ENCODE measurements at regions not wholly inside any gene's neighbourhood (a gene's known extent, or its start where the extent isn't known, plus 50 kb on each side); places are given as distances from the start of the nearest gene placed in this dataset.

DNA sequence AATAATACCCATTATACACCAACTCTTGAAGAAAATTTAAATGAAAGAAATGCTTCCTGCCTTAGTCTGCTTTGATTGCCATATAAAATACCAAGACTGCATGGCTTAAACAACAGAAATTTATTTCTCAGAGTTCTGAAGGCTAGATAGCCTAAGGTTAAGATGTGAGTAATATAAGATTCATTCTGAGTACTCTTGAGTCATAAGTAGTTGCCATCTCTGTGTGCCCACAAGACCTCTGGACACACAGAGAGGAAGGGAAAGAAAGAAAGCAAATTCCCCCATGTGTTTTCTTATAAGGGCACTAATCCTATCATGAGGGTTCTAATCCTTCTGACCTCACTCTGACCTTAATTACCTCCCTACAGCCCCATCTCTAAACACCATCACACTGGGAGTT lies 201.2 kb downstream of the PTN start:
- TF ChIP-seq CTCF (IDR thresholded peaks at IDR 0.05) = no peak
- TF ChIP-seq POLR2A (IDR thresholded peaks at IDR 0.05) = no peak

All from lower leg skin (tissue), 3 donors.